Neural progenitor cell (in vitro differentiated cells): ENCODE measurements at regions not wholly inside any gene's neighbourhood (a gene's known extent, or its start where the extent isn't known, plus 50 kb on each side); places are given as distances from the start of the nearest gene placed in this dataset.

Source experiments
- CTCF ChIP-seq: fragments of 200-600 bp; sonication (generic); IDR thresholded peaks from 2 replicates; pipeline ENCODE4 v1.5.1; 2017; ENCODE audit warnings: antibody characterized with exemption, mild to moderate bottlenecking
- EZH2 ChIP-seq: fragments of 200-600 bp; sonication (generic); IDR thresholded peaks from 2 replicates; pipeline ENCODE4 v1.6.1; 2017; ENCODE audit warnings: antibody characterized with exemption, mild to moderate bottlenecking, moderate library complexity
- EZH2phosphoT487 ChIP-seq: fragments of 200-600 bp; sonication (generic); IDR thresholded peaks from 2 replicates; pipeline ENCODE4 v1.6.1; 2017; ENCODE audit warnings: antibody characterized with exemption

GRCh38 chr4:188717661-188718060 lies 578.4 kb downstream of the TRIML1 start:
- TF ChIP-seq CTCF (no peak), EZH2 (no peak), EZH2phosphoT487 (no peak)
